Endothelial cell (in vitro differentiated cells): ENCODE measurements at regions not wholly inside any gene's neighbourhood (a gene's known extent, or its start where the extent isn't known, plus 50 kb on each side); places are given as distances from the start of the nearest gene placed in this dataset.

Experiments used
- DNase-seq: peaks from one replicate; pipeline ENCODE4 v3.0.0; 2021; ENCODE audit warnings: low spot score
- H3K27ac Mint-ChIP-seq: one replicate; pipeline ENCODE4 v1.8.0; 2021; ENCODE audit warnings: mixed read lengths, inconsistent platforms; ENCODE audit not compliant: unreplicated experiment
- H3K27me3 Mint-ChIP-seq: one replicate; pipeline ENCODE4 v1.8.0; 2021; ENCODE audit warnings: mild to moderate bottlenecking, moderate library complexity, mixed read lengths, inconsistent platforms; ENCODE audit not compliant: unreplicated experiment
- H3K36me3 Mint-ChIP-seq: one replicate; pipeline ENCODE4 v1.8.0; 2021; ENCODE audit warnings: mild to moderate bottlenecking, low read depth, mixed read lengths, inconsistent platforms; ENCODE audit not compliant: unreplicated experiment
- H3K4me1 Mint-ChIP-seq: one replicate; pipeline ENCODE4 v1.8.0; 2021; ENCODE audit warnings: mild to moderate bottlenecking, mixed read lengths, inconsistent platforms; ENCODE audit not compliant: unreplicated experiment
- H3K4me3 Mint-ChIP-seq: one replicate; pipeline ENCODE4 v1.8.0; 2021; ENCODE audit warnings: mild to moderate bottlenecking, mixed read lengths, inconsistent platforms; ENCODE audit not compliant: unreplicated experiment
- H3K9me3 Mint-ChIP-seq: one replicate; pipeline ENCODE4 v1.8.0; 2021; ENCODE audit warnings: mixed read lengths, inconsistent platforms; ENCODE audit not compliant: unreplicated experiment
- TF ChIP-seq, protein P1 (sequence below): fragments of 200-600 bp; sonication (generic); IDR thresholded peaks from one replicate; pipeline ENCODE4 v1.5.0; 2021; ENCODE audit warnings: antibody characterized with exemption; ENCODE audit not compliant: unreplicated experiment

DNA sequence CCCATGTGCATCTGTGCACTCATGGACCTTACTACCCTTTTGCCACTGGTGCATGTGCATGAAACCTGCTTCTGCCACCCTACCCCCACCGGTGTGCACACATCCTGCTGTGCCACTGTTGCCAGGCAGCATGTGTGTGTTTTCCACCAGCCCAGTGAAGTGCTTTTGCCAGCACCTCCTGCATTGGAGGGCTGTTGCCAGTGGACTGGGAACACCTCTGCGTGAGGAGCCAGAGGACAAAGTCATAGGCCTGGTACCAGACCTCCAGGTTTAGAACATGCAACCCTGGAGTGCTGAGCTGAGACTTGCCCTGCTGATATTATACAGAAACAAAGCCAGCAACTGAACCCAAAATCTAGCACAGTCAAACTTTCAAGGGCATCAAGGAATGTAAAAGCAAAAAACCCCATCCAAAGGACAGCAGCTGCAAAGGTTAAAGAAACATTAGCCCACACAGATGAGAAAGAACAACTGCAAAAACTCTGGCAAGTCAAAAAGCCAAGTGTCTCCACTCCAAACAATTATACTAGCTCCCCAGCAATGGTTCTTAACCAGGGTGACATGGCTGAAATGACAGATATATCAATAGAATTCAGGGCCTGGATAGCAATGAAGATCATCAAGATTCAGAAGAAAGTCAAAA, 70.6 kb upstream of the PTPN3 start:
- no peak overlapping the region for H3K4me3 Mint-ChIP-seq
- no peaks in the 10 kb centered on the region for H3K9me3 Mint-ChIP-seq
- TF ChIP-seq, protein P1, sequence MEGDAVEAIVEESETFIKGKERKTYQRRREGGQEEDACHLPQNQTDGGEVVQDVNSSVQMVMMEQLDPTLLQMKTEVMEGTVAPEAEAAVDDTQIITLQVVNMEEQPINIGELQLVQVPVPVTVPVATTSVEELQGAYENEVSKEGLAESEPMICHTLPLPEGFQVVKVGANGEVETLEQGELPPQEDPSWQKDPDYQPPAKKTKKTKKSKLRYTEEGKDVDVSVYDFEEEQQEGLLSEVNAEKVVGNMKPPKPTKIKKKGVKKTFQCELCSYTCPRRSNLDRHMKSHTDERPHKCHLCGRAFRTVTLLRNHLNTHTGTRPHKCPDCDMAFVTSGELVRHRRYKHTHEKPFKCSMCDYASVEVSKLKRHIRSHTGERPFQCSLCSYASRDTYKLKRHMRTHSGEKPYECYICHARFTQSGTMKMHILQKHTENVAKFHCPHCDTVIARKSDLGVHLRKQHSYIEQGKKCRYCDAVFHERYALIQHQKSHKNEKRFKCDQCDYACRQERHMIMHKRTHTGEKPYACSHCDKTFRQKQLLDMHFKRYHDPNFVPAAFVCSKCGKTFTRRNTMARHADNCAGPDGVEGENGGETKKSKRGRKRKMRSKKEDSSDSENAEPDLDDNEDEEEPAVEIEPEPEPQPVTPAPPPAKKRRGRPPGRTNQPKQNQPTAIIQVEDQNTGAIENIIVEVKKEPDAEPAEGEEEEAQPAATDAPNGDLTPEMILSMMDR: no peak
- no peak for DNase-seq
- no peaks in the 10 kb centered on the region for H3K4me1 Mint-ChIP-seq
- H3K27me3 Mint-ChIP-seq: peaks cover 3% of the 10 kb centered on the region
- no peaks in the 10 kb centered on the region for H3K36me3 Mint-ChIP-seq
- H3K27ac Mint-ChIP-seq: no peak overlapping the region

DNA sequence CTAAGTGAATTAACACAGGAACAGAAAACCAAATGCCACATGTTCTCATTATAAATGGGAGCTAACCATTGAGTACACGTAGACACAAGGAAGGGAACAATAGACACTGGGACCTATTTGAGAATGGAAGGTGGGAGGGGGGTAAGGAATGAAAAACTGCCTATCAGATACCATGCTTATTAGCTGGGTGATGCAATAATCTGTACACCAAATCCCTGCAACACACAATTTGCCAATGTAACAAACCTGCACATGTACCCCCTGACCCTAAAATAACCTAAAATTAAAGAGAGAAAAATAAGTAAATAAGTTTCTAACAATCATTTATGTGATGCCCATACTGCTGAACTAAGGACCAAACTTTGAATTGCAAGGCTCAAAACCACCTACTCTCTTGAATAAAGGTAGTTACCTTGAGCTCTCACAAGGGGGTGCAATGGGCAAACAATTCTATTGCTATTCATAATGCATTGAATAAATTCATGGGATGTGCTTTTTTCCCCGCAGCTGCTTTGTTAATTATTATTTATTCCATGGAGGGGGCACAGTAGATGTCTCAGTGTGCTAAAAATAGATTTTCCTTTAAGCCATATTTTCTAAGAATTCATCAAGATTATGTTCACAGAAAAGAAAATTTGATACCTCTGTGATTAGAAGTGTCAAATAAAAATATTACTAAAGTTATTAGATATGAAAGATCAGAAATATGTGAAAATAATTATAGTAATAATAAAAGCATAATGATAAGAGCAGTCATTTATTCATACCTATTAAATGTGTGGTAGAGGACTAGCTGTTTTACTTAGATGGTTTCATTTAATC, 76.2 kb upstream of the PTPN3 start:
- no peak overlapping the region for H3K27ac Mint-ChIP-seq
- no peak overlapping the region for H3K4me3 Mint-ChIP-seq
- no peaks in the 10 kb centered on the region for H3K9me3 Mint-ChIP-seq
- peaks cover 3% of the 10 kb centered on the region for H3K27me3 Mint-ChIP-seq
- H3K4me1 Mint-ChIP-seq: no peaks in the 10 kb centered on the region
- no peaks in the 10 kb centered on the region for H3K36me3 Mint-ChIP-seq
- TF ChIP-seq, protein P1: peak; percentile 70
- peak; percentile 46 for DNase-seq

DNA sequence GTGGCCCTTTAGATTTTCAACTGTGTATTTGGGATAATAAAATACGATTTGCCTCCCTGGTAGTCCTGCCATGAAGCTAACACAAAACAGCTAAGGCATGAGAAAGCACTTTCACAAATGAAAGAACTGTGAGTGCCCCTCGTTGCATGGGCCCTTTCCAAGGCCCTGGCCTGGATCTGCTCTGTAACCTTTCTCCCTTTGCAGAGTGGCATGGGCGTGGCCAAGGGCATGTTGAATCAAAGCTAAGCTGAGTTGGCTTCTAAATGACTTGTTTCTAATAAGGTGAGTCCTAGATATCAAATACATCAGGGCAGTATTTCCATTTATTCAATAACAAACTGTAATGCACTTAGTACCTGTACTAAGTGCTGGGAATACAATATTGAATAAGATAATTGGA, 78.7 kb upstream of the PTPN3 start:
- H3K9me3 Mint-ChIP-seq: no peaks in the 10 kb centered on the region
- H3K4me3 Mint-ChIP-seq: no peak overlapping the region
- H3K27ac Mint-ChIP-seq: no peak overlapping the region
- no peaks in the 10 kb centered on the region for H3K27me3 Mint-ChIP-seq
- H3K4me1 Mint-ChIP-seq: no peaks in the 10 kb centered on the region
- no peak for DNase-seq
- TF ChIP-seq, protein P1: no peak
- H3K36me3 Mint-ChIP-seq: no peaks in the 10 kb centered on the region

DNA sequence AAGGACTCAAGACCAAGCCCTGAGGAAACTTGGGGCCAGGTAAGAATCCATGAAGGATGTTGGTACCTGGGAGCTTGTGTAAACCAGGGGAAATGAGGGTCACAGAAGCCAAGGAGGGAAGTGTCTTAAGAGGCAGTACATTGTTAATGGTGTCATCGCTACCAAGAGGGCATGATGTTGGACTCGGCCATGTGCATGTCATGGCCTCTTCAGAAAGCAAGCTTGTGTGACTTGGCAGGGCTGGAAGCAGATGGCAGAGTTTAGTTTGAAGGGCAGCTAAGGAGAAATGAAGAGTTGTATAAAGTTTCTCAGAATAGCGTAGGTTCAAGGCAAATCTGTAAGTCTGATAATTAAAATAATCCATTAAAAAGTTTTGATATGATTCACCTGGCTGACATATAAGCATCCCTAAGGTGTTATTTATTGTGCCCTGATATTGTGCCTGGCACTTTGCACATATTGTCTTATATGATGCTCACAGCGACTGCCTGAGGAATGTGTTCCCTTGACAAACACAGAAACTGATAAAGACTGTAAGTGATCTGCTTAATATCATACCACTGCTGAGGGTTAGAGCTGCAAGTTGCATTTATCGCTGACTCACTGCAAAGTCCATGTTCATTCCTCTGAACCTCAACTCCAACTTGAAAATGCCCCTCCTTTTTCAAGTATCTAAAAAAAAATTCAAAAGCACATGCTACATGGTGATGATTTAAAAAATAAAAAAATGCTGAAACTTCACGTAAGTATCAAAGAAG, 81.3 kb upstream of the PTPN3 start:
- H3K27ac Mint-ChIP-seq: no peak overlapping the region
- DNase-seq: no peak
- no peaks in the 10 kb centered on the region for H3K9me3 Mint-ChIP-seq
- TF ChIP-seq, protein P1: no peak
- no peak overlapping the region for H3K4me3 Mint-ChIP-seq
- H3K4me1 Mint-ChIP-seq: no peaks in the 10 kb centered on the region
- no peaks in the 10 kb centered on the region for H3K27me3 Mint-ChIP-seq
- H3K36me3 Mint-ChIP-seq: no peaks in the 10 kb centered on the region
